HG03135 (cell line): ENCODE measurements at regions not wholly inside any gene's neighbourhood (a gene's known extent, or its start where the extent isn't known, plus 50 kb on each side); places are given as distances from the start of the nearest gene placed in this dataset.
"Not testable (repeated sequence)": the region's sequence is repeated elsewhere in the genome, so short reads cannot be mapped to it uniquely, and the experiment has no call there.

Source experiments
- ATAC-seq: cut with Tn5 transposase; IDR thresholded peaks from one replicate; pipeline ENCODE4 v1.9.1; 2021; ENCODE audit warnings: mild to moderate bottlenecking, moderate library complexity; ENCODE audit not compliant: unreplicated experiment

DNA sequence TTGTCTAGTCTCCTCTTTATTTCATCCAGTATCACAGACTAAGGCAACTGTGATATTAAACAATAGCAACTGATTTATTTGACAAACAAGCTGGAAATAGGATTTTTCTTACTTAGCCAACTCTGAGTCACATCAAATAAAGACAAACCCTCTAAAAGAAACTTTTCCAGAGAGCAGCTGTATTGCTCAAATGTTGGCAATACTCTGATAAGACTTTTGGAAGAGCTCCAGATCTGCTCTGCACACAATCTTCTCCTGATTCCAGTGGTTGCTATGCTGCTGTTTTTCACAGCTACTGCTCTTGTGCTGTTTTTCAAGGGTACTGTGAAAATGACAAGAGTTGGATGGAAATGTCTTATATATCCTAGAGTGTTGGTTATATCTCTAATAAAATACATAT, 1479.2 kb downstream of the SLITRK5 start:
- no peak for ATAC-seq

DNA sequence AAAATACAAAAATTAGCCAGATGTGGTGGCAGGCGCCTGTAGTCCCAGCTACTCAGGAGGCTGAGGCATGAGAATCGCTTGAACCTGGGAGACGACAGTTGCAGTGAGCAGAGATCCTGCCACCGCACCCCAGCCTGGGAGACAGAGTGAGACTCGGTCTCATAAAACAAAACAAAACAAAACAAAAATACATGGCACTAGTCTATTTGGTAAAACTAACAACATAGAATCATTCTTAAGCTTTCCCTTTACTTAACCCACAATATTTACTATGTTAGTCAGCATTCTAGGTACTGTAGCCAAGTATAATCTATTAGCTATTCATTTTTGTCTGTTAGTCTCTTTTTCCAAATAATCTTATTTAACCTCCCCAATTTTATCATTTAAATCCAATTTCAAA, 1482.8 kb downstream of the SLITRK5 start:
- ATAC-seq, result no peak

DNA sequence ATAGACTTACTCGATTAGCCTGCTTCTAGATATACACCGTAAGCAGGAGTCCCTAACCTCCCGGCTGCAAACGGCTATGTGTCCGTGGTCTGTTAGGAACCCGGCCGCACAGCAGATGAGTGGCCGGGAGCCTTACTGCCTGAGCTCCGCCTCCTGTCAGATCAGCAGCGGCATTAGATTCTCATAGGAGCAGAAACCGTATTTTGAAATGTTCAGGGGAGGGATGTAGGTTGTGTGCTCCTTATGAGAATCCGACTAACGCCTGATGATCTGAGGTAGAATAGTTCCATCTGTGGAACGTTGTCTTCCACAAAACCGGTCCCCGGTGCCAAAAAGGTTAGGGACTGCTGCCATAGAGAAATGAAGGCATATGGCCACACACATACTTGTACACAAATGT, 1491.9 kb downstream of the SLITRK5 start:
- ATAC-seq, result no peak

DNA sequence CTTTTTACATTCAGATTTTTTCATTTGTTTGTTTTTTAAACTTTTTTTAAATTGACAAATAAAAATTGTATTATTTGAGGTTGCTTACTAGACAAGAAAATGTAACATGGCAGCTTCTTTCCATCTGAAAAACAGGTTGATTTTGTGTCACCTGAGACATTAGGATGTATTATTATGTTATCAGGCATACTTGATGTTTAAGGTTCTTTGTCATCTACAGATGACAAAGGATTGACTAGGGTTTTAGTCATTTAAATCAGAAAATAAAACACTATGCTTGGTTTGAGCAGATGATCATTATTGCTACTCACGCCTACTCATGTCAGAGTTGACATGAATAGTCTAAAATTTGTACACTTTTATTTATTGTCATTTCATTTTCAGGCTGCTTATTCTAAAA, 1494.5 kb downstream of the SLITRK5 start:
- no peak for ATAC-seq

DNA sequence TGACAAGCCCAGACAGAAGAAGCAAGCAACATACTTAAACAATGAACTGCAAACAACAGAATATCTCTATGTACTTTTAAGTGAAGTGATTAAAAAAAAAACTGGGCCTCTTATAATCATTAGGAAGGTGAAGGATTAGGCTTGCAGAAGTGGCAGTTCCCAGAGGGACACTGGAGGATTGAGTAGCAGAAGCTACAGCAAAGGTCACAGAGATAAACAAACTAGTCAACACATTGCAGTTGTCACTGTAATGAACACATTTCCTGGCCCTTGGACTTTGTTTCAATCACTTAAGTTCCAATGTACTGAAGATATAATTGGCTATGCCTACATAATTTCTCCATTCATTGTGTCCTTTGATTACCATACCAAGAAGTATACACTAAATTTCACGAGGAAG, 1498.8 kb downstream of the SLITRK5 start:
- no peak for ATAC-seq

DNA sequence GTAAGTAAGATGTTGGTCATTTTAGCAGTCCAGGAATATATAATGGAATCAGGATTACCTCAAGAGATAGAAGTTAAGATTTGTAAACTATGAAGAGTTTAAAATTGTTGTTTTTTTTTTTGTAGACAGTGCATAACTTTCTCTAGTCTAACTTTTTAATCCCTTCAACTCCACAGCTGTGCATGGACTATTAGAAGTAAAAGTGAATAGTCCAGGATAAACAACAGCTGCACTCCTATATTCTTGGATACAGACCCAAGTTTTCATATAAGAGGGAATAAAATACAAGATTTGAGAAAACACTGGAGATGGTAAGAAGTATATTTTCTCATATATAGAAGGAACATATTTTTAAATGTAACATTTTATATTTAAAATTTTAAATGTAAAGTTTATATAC, 1509.9 kb downstream of the SLITRK5 start:
- ATAC-seq, result no peak

DNA sequence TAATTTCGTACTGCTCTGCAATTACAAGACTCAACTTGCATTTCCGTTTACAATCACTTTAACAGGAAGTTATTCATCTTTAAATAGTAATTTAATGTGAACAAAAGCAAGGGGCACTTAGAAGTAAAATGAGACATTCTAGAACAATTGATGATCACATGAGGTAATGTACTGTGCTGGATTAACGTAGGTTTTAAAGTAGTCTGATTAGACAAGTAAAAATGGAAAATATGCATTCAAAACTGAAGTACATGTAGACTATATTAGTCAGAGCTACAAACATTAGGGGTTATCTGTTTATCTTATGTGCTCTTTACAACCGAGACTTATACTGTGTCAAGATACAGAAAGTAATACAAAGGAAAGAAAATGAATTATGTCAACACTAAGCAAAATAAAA, 1528.0 kb downstream of the SLITRK5 start:
- no peak for ATAC-seq

DNA sequence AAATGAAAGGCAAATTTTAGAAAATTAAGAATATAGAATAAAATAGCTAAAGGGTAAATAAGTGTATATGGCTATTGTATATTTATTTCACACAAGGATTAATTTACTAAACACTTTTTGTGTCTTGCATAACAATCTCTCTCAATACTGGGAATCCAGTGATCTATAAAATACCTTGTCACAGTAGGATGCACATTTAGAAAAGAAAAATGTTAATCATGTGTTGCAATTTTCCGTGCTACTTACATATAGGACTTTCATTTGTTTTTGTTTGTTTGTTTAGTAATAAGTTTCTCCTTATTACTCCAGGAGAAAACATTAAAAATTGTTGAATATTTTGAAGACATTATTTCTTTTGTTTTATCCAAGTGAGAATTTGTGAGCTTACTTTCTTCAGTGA, 1533.3 kb downstream of the SLITRK5 start:
- no peak for ATAC-seq

DNA sequence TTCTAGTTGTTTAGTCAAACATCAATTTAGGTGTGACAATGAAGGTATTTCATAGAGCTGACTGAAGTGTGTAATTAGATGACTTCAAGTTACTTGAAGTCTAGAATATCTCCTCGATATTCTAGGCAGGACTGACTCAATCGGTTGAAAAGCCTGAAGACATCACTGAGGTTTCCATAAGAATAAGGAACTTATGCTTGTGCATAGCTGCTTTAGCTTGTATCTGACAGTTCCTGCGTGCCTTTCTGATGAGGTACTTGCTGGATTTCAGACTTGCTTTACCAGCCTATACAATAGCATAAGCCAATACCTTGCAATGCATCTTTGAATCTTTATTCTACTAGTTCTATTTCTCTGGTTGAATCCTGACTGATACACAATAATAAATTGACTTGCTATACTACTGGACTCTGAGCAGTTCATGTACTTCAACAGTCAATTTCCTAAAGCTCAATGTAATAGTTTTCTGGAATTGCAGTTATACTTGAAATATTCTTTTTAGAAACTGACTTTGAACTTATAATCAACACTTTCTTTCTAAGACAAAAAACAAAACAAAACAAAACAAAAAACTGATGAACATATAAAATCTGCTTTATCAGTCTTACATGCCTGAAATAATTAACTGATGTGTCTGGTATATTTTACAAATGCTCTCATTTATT, 1534.8 kb downstream of the SLITRK5 start:
- ATAC-seq, result no peak

DNA sequence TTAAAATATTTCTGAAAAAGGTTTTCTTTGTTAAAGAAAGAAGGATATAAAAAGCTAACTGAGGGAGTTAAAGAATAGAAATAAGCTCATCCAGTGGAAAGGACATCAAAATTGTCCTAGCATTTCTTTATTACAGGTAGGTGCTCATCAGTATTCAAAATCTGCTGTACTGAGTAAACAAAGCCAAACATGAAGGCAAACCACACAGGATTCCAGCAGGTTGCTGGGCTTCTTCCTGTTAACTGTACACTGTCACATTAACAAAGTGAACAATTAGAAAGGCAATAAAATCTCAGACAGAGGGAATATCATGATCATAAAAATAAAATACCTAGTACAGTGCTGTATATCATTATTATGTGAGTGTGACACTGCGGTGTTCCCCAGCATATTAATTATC, 1541.0 kb downstream of the SLITRK5 start:
- ATAC-seq, result no peak

DNA sequence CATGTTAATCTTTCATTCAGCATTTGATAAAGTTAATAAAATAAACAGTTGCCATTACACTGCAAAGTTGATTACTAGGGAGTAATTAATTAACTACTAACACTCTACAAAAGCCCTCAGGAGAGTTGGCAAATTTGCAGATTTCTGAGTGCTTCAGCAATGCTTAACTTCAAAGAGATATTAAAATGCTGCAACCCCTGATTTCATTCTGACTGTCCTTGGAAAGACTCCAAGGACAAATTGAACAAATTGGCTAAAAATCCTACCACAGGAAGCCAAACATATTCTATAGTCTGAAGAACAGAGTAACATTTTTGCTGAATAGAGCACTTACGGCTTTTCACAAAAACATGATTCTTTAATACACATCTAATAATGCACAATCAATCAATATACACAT, 1543.0 kb downstream of the SLITRK5 start:
- no peak for ATAC-seq

DNA sequence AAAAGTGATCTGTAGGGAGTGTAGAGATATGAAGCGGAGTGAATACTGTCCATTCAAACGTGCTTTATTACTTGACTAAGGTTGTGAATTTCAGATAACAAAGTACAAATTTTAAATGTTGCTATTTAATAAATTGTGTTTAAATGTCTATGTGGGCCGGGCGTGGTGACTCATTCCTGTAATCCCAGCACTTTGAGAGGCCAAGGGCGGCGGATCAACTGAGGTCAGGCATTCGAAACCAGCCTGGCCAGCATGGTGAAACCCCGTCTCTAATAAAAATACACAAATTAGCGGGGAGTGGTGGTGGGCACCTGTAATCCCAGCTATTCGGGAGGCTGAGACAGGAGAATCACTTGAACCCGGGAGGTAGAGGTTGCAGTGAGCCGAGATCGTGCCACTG, 1544.1 kb downstream of the SLITRK5 start:
- not testable (repeated sequence) for ATAC-seq

DNA sequence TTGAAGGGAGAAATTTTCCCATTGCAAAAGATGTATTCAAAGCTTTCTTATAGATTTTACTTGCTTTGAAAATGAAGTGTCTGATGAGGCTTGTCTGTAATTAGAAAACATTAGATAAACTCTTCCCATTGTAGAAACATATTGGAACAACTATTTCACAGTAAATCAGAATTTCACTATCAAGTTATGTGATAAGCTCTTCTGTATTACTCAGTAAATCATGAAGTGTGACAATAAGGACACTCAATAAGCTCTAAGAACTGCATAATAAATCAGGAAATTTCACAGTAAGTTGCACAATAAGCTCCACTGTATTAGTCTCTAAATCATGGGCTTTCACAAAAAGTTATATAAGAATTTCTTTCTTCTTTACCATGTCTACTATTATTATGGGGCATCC, 1546.6 kb downstream of the SLITRK5 start:
- no peak for ATAC-seq

DNA sequence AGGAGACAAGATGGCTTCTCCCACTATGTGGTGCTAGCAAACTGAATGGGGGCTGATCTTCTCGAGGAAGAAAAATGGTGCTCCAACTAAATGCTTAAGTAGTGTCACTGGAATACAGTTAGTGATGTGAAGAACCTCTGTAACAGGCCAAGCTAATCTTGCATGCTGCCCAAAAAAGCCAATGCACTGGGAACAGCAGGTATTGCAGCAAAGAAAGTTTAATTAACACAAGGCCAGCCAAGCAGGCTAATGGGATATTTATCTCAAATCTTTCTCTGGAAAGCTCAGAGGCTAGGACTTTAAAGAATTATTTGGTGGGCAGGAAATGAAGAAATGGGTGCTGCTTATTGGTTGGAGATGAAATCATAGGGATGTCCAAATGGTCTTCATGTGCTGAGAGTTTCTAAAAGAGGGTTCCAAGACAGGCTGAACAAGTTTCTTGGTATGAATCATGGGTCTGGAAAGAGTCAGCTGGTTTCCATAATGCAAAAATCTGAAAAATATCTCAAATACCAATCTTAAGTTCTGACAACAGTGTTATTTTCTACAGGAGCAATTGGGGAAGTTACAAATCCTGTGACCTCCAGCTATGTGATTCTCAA, 1550.5 kb downstream of the SLITRK5 start:
- no peak for ATAC-seq

DNA sequence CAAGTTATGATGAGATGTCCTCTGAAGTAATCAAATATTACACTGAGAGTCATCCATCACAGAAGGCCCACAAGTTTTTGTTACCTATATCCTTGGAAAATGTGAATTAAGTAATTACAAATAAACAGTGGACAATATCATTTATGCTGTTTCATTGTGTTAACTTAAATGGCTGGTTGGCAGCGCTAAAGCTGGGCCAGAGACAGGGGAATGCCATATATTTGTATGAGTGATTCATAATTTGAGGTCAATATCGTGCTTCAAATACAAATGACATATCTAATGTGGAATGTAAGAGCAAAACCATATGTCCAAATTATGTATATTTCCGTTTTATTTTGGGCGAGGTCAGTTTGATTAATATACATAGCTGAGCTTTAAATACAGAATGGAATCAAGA, 1556.2 kb downstream of the SLITRK5 start:
- no peak for ATAC-seq

DNA sequence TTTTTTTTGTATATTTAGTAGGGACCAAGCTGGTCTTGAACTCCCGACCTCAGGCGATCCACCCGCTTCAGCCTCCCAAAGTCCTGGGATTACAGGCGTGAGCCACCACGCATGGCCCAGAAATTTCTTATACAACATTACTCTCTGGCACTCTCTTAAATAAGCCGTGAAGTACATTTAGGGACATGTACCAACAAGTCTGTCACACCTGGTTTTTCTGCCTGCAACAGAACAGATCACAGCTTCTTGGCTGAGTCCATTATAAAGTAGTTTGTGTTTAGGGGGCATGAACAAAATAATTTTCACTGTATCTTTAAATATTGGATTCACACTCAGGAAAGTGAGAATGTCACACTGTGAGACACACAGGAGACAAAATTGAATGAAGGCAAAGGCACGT, 1567.3 kb downstream of the SLITRK5 start:
- ATAC-seq, result no peak

DNA sequence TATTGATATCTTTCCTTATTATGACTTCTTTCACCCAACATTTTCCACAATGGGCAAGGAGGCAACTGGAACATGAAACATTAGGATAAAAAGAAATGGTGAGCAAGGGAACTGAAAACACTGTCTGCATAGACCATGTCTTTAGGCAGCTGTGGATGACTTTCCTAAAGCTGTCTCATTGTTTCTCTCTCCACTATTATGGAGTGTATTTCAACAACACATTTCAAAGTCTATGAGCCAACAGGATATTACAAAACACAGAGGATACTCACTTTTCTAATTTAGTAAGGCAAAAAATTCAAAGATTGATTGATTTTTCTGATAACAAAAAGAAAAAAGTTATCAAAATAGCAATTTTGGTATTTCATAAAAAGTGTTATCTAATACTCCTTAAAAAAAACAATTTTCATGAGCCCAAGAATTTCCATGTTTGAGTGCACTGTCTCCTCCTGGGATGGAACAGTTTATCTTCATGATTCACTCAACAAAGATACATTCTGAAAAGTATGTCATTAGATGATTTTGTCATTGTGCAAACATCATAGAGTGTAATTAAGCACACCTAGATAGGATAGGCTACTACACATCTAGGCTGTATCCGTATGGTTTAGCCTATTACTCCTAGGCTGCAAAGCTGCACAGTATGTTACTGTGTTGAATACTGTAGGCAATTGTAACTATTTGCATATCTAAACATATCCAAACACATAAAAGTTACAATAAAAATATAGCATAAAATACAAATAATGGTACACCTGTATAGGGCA, 1568.4 kb downstream of the SLITRK5 start:
- ATAC-seq, result no peak

DNA sequence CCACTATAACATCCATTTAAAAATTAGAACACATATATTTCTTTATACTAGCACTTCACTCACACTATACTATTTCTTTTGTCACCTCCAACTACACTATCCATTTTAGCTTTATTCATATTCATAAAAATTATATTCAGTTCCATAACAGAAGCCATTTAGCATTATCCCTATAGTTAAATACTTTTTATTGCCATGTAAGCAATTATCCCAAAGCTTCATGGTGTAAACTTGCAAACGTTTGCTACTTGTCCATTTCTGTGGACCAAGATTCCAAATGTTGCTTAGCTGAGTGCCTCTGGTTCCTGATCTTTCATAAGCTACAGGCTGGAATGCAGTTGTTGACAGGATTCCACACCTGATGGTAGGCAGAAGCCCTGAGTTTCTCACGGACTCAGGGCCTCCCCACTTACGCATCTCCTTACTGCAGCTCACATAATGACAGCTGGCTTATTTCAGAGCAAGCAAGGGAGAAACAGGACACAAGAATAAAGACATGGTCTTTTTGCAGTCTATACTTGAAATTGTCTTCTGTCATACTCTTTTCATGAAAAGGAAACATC, 1584.8 kb downstream of the SLITRK5 start:
- ATAC-seq, result no peak

DNA sequence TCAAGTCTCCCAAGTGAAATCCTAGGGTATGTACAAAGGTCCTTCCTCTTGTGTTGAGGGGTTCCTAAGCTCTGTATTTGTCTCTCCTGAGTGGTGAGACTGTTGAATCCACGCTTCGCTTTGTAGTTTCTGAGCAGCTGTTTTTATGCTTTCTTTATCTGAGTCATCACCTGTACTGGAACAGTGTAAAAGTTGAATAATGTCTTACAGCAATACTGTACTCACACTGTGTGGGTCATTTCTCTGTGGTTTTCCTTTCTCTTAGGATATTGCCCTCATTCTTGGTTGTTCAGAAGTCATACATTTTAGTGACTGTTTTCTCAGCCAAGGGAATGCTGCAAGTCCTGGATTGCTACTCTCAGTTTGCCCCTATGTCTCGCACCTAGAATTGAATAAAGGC, 1596.6 kb downstream of the SLITRK5 start:
- ATAC-seq, result no peak

DNA sequence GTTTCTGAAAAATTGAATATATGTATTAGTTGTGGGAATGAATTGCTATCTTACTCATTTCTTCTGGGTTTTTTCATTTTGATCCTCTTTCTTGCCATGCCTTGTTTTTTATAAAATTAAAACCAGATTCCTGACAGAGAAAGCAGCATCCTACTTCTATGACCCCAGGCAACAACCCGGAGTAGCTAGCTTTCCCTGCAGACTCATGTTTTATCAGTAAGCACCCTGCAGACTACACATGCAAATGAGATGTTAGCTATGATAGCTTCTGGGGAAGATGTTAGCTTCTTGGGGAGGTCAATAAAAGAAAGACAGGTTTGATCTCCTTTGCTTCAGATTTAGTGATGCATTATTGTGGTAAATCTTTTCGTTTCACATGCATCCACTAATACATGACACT, 1598.6 kb downstream of the SLITRK5 start:
- ATAC-seq, result no peak

DNA sequence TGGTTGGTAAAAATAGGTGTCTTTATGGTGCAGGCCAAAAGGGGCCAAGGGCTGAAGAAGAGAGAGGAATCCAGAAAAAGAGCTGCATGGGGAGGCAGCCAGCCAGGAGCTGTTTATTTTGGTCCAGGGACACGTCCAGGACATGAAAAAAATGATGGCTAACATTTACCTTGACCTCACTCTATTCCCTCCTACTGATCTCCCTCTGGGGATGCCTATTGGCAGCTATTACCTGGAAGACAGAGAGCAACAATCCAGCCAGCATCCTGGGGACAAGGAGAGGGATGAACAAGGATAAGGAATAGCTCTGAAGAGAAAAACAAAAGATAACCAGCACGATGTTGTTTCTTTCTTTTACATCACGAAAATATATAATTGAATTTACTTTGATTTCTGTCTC, 1599.6 kb downstream of the SLITRK5 start:
- no peak for ATAC-seq

DNA sequence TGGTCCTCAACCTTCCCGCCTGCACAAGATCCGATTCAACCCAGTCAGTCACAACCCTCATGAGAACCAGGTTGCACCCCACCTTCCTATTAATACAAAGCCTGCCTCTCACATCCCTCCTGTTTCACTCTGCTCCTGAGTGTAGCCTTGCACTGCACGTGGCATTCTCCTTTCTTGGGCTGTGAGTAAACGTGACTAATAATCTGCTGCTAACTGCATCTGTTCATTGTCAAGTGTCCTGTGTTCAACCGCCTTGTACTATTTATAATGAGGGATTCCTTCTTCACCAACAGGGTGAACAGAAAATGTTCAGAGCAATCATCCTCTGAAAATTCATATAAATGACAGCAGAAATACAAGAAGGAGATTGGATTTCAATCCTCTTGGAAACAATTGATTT, 1608.2 kb downstream of the SLITRK5 start:
- no peak for ATAC-seq
